Transverse colon (tissue), 4 donors: ENCODE measurements at regions not wholly inside any gene's neighbourhood (a gene's known extent, or its start where the extent isn't known, plus 50 kb on each side); places are given as distances from the start of the nearest gene placed in this dataset.

ENCODE experiments used
- DNase-seq: peaks from one replicate; pipeline ENCODE4 v3.0.0-alpha.2; 2019
- H3K27ac ChIP-seq, 4 donors: fragments of 200-600 bp; sonication (generic); 2 replicates each; pipeline ENCODE4 v1.5.1; 2016 to 2018; ENCODE audit warnings: inconsistent platforms in 4 of 4
- H3K27me3 ChIP-seq: fragments of 200-600 bp; sonication (generic); 2 replicates; pipeline ENCODE4 v1.5.1; 2017; ENCODE audit warnings: inconsistent platforms
- H3K36me3 ChIP-seq, 4 donors: fragments of 200-600 bp; sonication (generic); 2 replicates each; pipeline ENCODE4 v1.5.1; 2017 to 2019; ENCODE audit warnings: inconsistent platforms in 4 of 4
- H3K4me1 ChIP-seq, 4 donors: fragments of 200-600 bp; sonication (generic); 2 replicates each; pipeline ENCODE4 v1.5.1; 2017 to 2020; ENCODE audit warnings: inconsistent platforms in 4 of 4
- H3K4me3 ChIP-seq, 4 donors: fragments of 200-600 bp; sonication (generic); 1 replicate in 1 of 4; 2 replicates in 3 of 4; pipeline versions ENCODE4 v1.5.1 to v1.6.1; 2017 to 2019; ENCODE audit warnings: inconsistent platforms in 4 of 4
- H3K9me3 ChIP-seq, 2 donors: fragments of 200-600 bp; sonication (generic); 2 replicates each; pipeline ENCODE4 v1.5.1; 2017 to 2019; ENCODE audit warnings: inconsistent platforms in 2 of 2
- CTCF ChIP-seq, 5 experiments: fragments of 200-600 bp in 3 of 5; fragments of 450-650 bp in 2 of 5; sonication (generic) in 3 of 5; IDR thresholded peaks; 1 replicate in 2 of 5; 2 replicates in 3 of 5; pipeline ENCODE4 v1.5.1; 2016 to 2017; ENCODE audit warnings: antibody characterized with exemption in 5 of 5, inconsistent platforms in 3 of 5, mild to moderate bottlenecking in 2 of 5, moderate library complexity in 1 of 5
- EP300 ChIP-seq: sonication (generic); formaldehyde crosslinking; IDR thresholded peaks from one replicate; pipeline ENCODE4 v1.6.1; 2017; ENCODE audit warnings: antibody characterized with exemption, low read depth
- POLR2A ChIP-seq: fragments of 450-650 bp; IDR thresholded peaks from one replicate; pipeline ENCODE4 v1.6.1; 2016; ENCODE audit warnings: antibody characterized with exemption, mild to moderate bottlenecking, moderate library complexity
- POLR2AphosphoS5 ChIP-seq, 3 donors: sonication (generic); formaldehyde crosslinking; IDR thresholded peaks; one replicate each; pipeline ENCODE4 v1.6.1; 2016; ENCODE audit warnings: antibody characterized with exemption in 3 of 3
- WGBS, 2 donors: methylation state at CpG; one replicate each; pipeline ENCODE4 v1.1.5; 2018; ENCODE audit warnings: low coverage in 1 of 2; 5-methylcytosine and 5-hydroxymethylcytosine counted together
- in situ Hi-C, 4 donors: fragments of 200-750 bp; cut with MboI; loops; one replicate each; pipeline versions ENCODE4 v1.15.0 to v1.15.1; 2017; ENCODE audit warnings: low sequenced_read_pairs in 3 of 4, low pct_ligation_motif_present in 1 of 4, low pct_unique_long_range_greater_than_20kb in 1 of 4
- intact Hi-C: fragments of 100-400 bp; cut with DNase I; formaldehyde crosslinking; loops from one replicate; pipeline ENCODE4 v1.15.1; 2023; ENCODE audit warnings: low total_unique reads

- Histone ChIP-seq H3K27me3 (no peaks in the 10 kb centered on the region), H3K27ac (no peak overlapping the region), H3K4me1 (peaks cover 0 to 18% (median 4%) of the 10 kb centered on the region in 4 donors), H3K9me3 (no peaks in the 10 kb centered on the region), H3K4me3 (no peak overlapping the region), H3K36me3 (no peaks in the 10 kb centered on the region)
- in situ Hi-C loops (loop anchor here (10.0 to 25.0 kb wide), 2 partner anchors 416 to 523 kb away; no protein-coding TSS in a partner anchor), intact Hi-C loops (no loop called here)
- 50 to 83% methylated on average over 1 to 3 of the region's 4 CpGs for WGBS, 2 donors
- no peak for DNase-seq
- TF ChIP-seq CTCF (IDR thresholded peaks at IDR 0.05) = no peak
- no peak for TF ChIP-seq EP300
- TF ChIP-seq POLR2A = no peak
- TF ChIP-seq POLR2AphosphoS5 (IDR thresholded peaks at IDR 0.05) = no peak
These were observed 167.1 kb upstream of the RAI14 start for GRCh38 chr5:34488984-34489383.

GRCh38 chr5:34490506-34491250 lies 165.4 kb upstream of the RAI14 start:
- DNase-seq = no peak
- in situ Hi-C loops (loop anchor here in 1 of 4 donors (25.0 kb wide), 1 partner anchor 522 kb away; no protein-coding TSS in a partner anchor), intact Hi-C loops (no loop called here)
- TF ChIP-seq EP300 (no peak), POLR2A (no peak), POLR2AphosphoS5 (IDR thresholded peaks at IDR 0.05) (no peak), CTCF (IDR thresholded peaks at IDR 0.05) (no peak)
- Histone ChIP-seq H3K4me3 (no peak overlapping the region), H3K36me3 (no peaks in the 10 kb centered on the region), H3K4me1 (peaks cover 0 to 18% (median 4%) of the 10 kb centered on the region in 4 donors), H3K27me3 (no peaks in the 10 kb centered on the region), H3K9me3 (no peaks in the 10 kb centered on the region), H3K27ac (peak overlapping the region in 3 of 4 donors; percentile 1 to 40 (median 29))
- WGBS, 2 donors = 80% methylated on average over 10 of the region's 14 CpGs; no CpG with 5 or more reads in 1 of the 2 donors

- no peak overlapping the region for H3K4me3 ChIP-seq
- H3K36me3 ChIP-seq = no peaks in the 10 kb centered on the region
- H3K27me3 ChIP-seq = no peaks in the 10 kb centered on the region
- no peaks in the 10 kb centered on the region for H3K9me3 ChIP-seq
- peak overlapping the region in 3 of 4 donors; percentile 1 to 40 (median 29) for H3K27ac ChIP-seq
- no peak for DNase-seq
- intact Hi-C loops (no loop called here), in situ Hi-C loops (loop anchor here in 1 of 4 donors (25.0 kb wide), 1 partner anchor 521 kb away; no protein-coding TSS in a partner anchor)
- peaks cover 0 to 14% (median 4%) of the 10 kb centered on the region in 4 donors for H3K4me1 ChIP-seq
- no peak for TF ChIP-seq POLR2AphosphoS5 (IDR thresholded peaks at IDR 0.05)
- TF ChIP-seq POLR2A = no peak
- TF ChIP-seq EP300 = no peak
- no peak for TF ChIP-seq CTCF (IDR thresholded peaks at IDR 0.05)
- WGBS, 2 donors = 55 to 60% methylated on average over 1 to 6 of the region's 6 CpGs
These were observed 164.9 kb upstream of the RAI14 start for GRCh38 chr5:34491251-34491620.

- intact Hi-C loops (no loop called here), in situ Hi-C loops (loop anchor here in 1 of 4 donors (25.0 kb wide), 1 partner anchor 518 kb away; no protein-coding TSS in a partner anchor)
- no peaks in the 10 kb centered on the region for H3K36me3 ChIP-seq
- peaks cover 7 to 30% (median 22%) of the 10 kb centered on the region in 4 donors for H3K4me1 ChIP-seq
- no peak for DNase-seq
- TF ChIP-seq EP300 (no peak), POLR2AphosphoS5 (IDR thresholded peaks at IDR 0.05) (no peak), POLR2A (no peak), CTCF (IDR thresholded peaks at IDR 0.05) (no peak)
- no peaks in the 10 kb centered on the region for H3K27me3 ChIP-seq
- WGBS, 2 donors = 67 to 83% methylated on average over 1 to 3 of the region's 3 CpGs
- no peak overlapping the region for H3K27ac ChIP-seq
- no peaks in the 10 kb centered on the region for H3K9me3 ChIP-seq
- H3K4me3 ChIP-seq = no peak overlapping the region
These were observed 161.9 kb upstream of the RAI14 start for GRCh38 chr5:34494111-34494755.
